ENCODE measurements at regions not wholly inside any gene's neighbourhood (a gene's known extent, or its start where the extent isn't known, plus 50 kb on each side); places are given as distances from the start of the nearest gene placed in this dataset.

DNA sequence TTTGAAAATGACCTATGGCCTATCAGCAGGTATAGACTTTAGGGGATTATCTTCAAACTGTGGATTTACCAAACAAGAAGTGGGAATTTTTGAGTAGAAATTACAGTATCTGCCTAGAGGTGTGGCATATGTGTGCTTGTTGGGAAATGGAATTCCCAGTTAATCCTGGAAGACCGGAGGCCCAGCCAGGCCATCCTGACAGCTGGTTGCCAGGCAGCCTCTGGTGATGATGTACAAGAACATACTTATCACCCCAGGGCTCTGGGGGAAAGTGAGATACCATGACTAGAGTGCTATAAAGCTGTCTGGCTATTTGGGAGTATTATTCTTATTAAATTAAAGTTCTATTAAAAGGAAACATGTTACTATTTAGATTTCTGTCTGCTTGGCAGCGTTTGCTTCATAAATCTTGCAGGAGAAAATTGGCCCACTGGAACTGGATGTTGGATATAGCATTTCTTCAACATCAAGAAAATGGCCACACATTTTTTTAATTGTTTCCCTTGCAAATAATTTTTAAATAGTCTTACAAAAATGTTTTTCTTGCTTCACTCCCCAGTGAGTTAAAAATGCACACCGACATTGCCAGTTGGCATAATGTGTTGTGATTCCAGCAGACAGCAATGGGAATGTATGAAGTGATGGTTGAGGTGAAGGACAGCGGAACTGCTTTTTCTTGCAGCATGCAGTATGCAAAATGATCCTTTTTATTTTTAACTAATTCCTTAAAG is 187.8 kb downstream of the MYLK4 start:
- no peak for DNase-seq

DNA sequence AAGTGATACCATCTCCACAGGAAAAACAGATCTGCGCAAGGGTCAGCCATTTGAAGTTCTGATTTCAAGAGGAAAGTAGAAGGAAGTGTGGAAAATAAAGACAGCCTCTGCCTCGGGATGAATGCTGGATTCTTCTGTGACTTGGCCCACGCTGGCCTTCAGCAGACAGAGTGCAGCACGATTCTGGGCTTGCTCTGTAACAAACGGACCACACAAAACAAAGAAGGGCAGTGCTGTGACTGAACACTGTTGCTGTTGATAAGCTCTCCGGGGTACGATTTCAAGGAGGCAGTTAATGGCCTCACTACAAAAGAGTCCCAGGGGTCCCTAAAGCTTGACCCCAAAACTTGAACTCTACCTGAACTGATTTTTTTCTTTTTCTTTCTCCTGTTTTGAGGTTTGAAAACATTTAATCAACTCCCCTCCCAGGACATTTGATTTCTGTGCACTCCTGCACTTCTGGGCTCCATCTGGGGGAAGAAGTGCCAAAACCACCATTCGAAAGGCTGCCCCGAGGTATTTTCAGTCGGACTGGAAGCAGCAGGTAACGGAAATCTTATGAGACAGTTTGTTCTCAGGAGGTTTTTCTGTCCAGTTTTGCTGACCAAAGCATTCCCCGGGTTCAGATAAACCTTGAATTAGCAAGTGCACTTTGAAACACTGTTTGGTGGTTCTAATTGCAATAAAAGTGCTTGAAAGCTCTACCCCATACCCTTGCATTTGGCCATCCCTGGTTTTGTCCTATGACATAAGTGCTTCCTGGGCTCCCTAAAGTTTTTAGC is 189.6 kb downstream of the MYLK4 start:
- DNase-seq: no peak

- no peak for DNase-seq
Observed at GRCh38 chr6:2560140-2560818, 190.4 kb downstream of the MYLK4 start.

DNA sequence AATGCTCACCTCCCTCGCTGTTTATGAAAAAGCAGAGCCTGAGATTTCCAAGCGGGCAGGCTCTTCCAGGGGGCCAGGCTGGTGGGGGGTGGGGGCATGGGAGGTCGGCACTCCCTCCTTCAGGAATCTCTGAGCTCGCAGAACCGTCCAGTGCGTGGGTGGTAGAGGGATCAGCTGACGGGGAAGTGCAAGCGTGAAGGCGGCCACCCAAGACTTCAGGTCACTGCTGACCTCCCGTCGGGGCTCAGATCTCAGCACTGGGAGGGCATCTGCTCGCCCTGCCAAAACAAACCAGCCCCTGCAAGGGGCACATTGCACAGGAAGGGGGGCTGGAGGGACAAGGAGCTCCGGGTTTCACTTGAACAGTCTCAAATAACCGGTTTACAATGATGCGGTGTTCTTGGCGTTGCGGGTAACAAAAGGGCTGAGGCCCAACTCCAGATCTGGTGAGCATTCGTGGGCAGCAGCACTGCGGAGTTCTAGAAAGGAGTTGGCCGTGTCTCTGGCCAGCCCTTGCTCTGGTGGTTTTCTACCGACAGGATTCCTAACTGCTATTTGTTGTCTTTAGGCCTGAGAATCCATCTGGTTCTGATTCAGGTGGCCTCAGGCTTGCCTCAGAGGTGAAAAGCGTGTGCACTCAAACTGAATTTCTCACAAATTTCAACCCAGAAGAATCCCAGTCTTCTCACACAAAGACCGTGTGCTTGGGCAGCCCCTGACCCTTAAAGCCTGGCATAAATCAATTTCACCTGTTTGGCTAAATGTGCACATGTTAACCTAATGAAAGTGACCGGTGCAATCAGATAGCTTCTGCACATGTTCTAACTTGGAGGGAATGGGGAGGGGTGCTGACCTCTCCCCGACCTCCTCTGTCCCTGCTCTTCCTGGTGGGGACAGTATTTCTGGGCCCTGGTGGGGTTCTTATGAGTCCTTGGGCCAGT is 191.6 kb downstream of the MYLK4 start:
- DNase-seq: no peak

- no peak for DNase-seq
Observed at GRCh38 chr6:2558098-2558680, 192.5 kb downstream of the MYLK4 start.

- no peak for DNase-seq
Observed at GRCh38 chr6:2557181-2557720, 193.5 kb downstream of the MYLK4 start.

- DNase-seq: no peak
Observed at GRCh38 chr6:2556761-2557160, 194.0 kb downstream of the MYLK4 start.

DNA sequence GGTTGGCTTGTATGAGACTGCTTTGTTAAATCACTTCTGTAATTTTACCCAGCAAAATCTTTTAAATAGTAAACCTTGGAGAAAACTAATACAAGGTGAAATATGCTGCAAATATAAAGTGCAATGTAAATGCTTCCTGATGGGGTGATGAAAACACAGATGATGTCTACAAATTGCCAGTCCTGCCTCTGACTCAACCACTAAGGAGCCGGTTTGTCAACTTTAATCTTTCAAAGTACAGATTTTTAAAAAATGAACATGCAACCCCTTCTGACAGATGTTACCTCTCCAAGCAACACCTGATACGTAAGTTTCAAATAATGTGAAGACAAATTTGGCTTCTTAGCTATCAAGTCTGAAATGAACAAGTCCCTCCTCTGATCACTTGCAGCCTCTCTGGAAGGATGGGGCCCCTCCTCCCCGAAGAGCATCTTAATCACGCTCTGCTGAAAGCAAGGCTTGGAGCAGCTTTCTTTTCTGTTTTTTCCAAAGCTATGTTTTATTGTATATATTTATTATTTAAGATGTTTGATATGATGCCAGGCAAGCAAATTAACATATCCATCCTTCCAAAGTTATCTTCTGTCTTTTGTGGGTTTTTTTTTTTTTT is 196.0 kb downstream of the MYLK4 start:
- DNase-seq: no peak

- DNase-seq: no peak
Observed at GRCh38 chr6:2552526-2553154, 198.1 kb downstream of the MYLK4 start.

DNA sequence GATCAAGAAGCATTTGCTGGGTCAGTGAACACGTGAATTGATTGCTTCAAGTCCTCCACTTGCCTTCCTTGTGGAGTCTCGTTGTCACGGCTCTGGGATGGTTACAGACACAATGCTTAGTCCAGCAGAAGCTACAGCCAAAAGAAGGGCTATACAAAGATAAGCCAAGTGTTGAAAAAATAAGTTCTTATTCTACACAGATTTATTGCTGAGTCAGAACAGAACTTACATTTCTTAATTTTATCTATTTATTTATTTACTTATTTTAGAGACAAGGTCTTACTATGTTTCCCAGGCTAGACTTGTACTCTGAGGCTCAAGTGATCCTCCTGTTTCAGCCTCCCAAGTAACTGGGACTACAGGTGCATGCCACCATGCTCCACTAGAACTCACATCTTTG is 199.0 kb downstream of the MYLK4 start:
- no peak for DNase-seq

DNA sequence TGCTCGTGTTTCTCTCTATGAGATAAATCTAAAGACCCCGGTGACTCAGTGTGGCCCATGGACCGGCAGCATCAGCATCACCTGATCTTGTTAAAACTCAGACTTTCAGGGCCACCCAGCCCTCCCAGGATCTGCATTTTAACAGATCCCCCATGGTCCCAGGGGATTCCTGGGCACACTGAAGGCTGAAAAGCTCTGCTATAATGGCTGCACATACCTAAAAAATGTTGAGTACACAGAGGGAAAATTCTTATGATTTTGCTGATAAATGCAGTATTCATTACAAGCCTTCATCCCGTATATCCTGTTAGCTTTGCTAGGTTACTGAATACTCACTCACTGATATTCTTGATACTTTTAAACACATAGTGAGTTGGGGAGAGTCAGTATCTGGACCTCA is 200.5 kb downstream of the MYLK4 start:
- no peak for DNase-seq

DNA sequence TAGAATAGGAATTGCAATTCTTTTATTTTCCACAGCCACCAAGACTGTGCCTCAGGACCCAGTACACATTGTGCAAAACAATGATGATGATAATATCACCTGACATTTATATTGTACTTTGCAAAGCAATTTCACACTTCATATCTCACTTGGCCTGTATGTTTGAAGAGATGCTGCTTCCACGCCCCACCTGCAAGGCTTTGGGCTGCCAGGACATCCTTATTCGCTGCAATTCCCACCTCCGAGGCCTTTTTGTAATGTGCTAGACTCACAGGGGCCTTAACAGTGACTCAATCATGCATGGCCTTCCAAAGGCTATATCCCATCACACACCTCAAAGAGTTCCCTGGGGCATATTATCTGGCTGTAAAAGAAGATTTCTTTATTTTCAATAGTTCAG is 200.9 kb downstream of the MYLK4 start:
- no peak for DNase-seq

- no peak for DNase-seq
Observed at GRCh38 chr6:2547355-2547754, 203.4 kb downstream of the MYLK4 start.

- DNase-seq: no peak
Observed at GRCh38 chr6:2546901-2547300, 203.8 kb downstream of the MYLK4 start.

- DNase-seq: no peak
Observed at GRCh38 chr6:2545383-2546038, 205.2 kb downstream of the MYLK4 start.

GRCh38 chr6:2543321-2543720 is 207.4 kb downstream of the MYLK4 start:
- no peak for DNase-seq

GRCh38 chr6:2542858-2543218 is 207.9 kb downstream of the MYLK4 start:
- no peak for DNase-seq

DNA sequence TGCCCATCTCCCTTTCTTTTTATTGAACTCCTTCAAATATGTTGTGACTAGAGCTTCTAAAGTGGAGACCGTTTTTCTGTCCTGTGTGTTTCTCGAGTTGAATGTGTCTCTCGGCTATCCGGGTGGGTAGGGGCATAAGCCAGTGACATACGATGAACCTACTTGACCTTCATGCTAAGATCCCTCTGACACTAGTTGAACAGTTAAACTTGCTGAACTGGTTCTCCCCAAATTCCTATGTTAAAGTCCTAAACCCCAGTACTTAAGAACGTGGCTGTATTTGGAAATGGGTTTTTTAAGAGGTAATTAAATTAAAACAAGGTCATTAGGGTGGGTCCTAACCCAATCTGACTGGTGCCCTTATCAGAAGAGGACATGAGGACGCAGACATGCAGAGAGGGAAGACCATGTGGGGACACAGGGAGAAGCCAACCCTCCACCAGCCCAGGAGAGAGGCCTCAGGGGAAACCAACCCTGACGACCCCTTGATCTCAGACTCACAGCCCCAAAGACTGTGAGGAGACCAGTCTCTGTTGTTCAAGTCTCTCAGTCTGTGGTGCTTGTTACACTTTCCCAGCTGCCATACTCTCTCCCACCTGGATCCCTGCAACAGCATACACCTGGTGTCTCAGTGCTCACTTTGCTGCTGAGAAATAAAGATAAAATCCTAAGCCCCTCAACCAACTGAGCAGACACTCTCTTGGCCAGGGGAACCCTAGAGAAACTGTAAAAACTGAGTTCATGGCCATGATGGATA is 208.4 kb downstream of the MYLK4 start:
- DNase-seq: no peak

GRCh38 chr6:2536451-2536850 is 214.3 kb downstream of the MYLK4 start:
- no peak for DNase-seq

DNA sequence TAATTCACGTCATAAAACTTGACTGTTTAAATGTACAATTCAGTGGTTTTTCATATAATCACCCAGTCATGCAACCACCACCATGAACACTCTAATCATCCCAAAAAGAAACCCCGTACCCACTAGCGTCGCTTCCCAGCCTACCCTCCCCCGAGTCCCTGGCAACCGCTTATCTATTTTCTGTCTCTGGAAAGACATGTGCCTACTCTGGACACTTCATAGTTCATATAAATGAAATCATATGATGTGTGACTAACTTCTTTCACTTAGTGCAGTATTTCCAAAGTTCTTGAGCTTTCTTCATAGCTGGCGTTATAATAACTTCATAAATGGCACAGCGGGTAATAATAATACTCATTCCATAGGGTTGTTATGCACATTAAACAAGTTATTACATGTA is 215.2 kb downstream of the MYLK4 start:
- DNase-seq: no peak

Measured in NCI-H2171 (cell line).